ENCODE measurements at regions not wholly inside any gene's neighbourhood (a gene's known extent, or its start where the extent isn't known, plus 50 kb on each side); places are given as distances from the start of the nearest gene placed in this dataset.

DNA sequence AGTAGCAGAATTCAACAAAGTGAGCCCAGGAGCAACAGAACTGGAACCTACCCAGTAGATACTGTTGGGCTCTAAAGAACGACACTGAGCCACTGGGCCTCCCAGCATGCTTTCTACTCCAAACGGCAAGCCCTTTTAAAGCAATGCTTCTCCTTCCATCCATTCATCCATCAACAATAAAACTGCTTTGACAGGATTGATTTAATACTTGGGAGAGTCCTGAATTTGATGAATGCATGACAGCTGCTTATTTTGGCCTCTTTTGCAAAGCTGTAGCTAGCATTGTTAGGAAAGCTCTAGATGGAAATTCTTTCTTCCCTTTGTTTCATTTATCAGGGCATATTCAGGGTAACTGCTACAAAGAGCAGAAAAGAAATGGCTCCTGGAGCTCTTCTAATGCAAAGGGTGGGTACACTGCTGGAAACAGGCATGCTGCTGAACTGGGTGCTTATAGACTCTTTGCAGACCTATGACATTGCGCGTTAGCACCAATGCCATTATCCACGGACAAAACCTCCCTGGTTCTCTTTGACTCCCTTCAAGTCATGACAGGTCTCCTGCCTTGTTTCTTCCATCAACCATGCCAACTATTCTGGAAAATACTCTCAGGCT lies 138.4 kb upstream of the HNRNPA3 start:
- no peak overlapping the region for H3K27ac ChIP-seq (ENCODE audit: low read length)
- no peak overlapping the region for H3K4me2 ChIP-seq (ENCODE audit: low read length)
- DNase-seq (no peak), ATAC-seq (no peak)
- no peaks in the 10 kb centered on the region for H4K20me1 ChIP-seq (ENCODE audit: low read length)
- ChIA-PET CTCF (no interaction called here), POLR2A (ENCODE audit: unreplicated experiment) (no interaction called here)
- no peaks in the 10 kb centered on the region for H3K4me1 ChIP-seq (ENCODE audit: insufficient read depth, low read length)
- H3K9ac ChIP-seq (ENCODE audit: low read length): no peak overlapping the region
- no peaks in the 10 kb centered on the region for H3F3A ChIP-seq (ENCODE audit: low read length, unreplicated experiment)
- H3K79me2 ChIP-seq (ENCODE audit: low read length): no peaks in the 10 kb centered on the region
- 0 out of 2 replicates have a peak, but pooled peaks cover 3% of the 10 kb centered on the region for H3K9me2 ChIP-seq (replicated peaks; ENCODE audit: low read length)
- TF ChIP-seq EZH2 (IDR thresholded peaks at IDR 0.05; ENCODE audit: low read length, unreplicated experiment) (no peak), EZH2phosphoT487 (IDR thresholded peaks at IDR 0.05; ENCODE audit: borderline replicate concordance, low read length) (no peak)
- TF ChIP-seq, protein P1, sequence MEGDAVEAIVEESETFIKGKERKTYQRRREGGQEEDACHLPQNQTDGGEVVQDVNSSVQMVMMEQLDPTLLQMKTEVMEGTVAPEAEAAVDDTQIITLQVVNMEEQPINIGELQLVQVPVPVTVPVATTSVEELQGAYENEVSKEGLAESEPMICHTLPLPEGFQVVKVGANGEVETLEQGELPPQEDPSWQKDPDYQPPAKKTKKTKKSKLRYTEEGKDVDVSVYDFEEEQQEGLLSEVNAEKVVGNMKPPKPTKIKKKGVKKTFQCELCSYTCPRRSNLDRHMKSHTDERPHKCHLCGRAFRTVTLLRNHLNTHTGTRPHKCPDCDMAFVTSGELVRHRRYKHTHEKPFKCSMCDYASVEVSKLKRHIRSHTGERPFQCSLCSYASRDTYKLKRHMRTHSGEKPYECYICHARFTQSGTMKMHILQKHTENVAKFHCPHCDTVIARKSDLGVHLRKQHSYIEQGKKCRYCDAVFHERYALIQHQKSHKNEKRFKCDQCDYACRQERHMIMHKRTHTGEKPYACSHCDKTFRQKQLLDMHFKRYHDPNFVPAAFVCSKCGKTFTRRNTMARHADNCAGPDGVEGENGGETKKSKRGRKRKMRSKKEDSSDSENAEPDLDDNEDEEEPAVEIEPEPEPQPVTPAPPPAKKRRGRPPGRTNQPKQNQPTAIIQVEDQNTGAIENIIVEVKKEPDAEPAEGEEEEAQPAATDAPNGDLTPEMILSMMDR (conservative IDR thresholded peaks at IDR 0.05; ENCODE audit: low read depth, low read length): no peak
- BruUV-seq (replicated peaks): no TSS peak
- no peak overlapping the region for H2AFZ ChIP-seq (ENCODE audit: low read length)
- intact Hi-C loops (cut with micrococcal nuclease): no loop called here
- peaks cover 8% of the 10 kb centered on the region; the same call in 1 of the 2 replicates for H3K27me3 ChIP-seq (ENCODE audit: low read length)
- H3K9me3 ChIP-seq (ENCODE audit: low read length): no peaks in the 10 kb centered on the region
- H3K36me3 ChIP-seq (ENCODE audit: low read depth, low read length): no peaks in the 10 kb centered on the region
- H3K4me3 ChIP-seq (ENCODE audit: low read length): no peak overlapping the region

DNA sequence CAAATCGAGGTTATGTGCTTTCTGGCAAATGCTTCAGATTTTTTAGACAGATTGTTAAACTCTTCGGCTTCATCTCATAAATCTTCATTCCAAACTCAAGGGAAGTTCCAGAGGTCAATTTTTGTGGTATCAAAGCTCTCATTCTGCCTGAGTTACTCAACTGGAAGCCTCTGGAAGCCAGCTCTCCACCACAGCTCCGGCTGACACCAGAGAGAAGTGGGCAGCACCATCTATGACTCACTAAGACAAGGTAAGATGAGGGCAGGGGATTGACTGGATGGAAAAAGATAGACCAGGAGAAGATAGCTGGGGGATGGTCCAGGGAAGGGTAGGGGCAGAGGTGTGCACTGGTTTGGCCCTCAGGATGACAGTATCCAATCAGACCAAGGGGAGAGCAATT lies 137.3 kb upstream of the HNRNPA3 start:
- ATAC-seq: no peak
- no peaks in the 10 kb centered on the region for H3F3A ChIP-seq (ENCODE audit: low read length, unreplicated experiment)

More for the DNA sequence above, 137.3 kb upstream of the HNRNPA3 start:
- Histone ChIP-seq H4K20me1 (ENCODE audit: low read length) (no peaks in the 10 kb centered on the region), H3K4me2 (ENCODE audit: low read length) (no peak overlapping the region), H3K79me2 (ENCODE audit: low read length) (no peaks in the 10 kb centered on the region), H3K27me3 (ENCODE audit: low read length) (peaks cover 6% of the 10 kb centered on the region; the same call in 1 of the 2 replicates), H3K4me3 (ENCODE audit: low read length) (no peak overlapping the region), H3K36me3 (ENCODE audit: low read depth, low read length) (no peaks in the 10 kb centered on the region), H2AFZ (ENCODE audit: low read length) (no peak overlapping the region), H3K9ac (ENCODE audit: low read length) (no peak overlapping the region), H3K9me3 (ENCODE audit: low read length) (no peaks in the 10 kb centered on the region), H3K9me2 (replicated peaks; ENCODE audit: low read length) (0 out of 2 replicates have a peak, but pooled peaks cover 3% of the 10 kb centered on the region), H3K4me1 (ENCODE audit: insufficient read depth, low read length) (no peaks in the 10 kb centered on the region), H3K27ac (ENCODE audit: low read length) (no peak overlapping the region)
- DNase-seq: no peak
- no TSS peak for BruUV-seq (replicated peaks)
- POLR2A ChIA-PET (ENCODE audit: unreplicated experiment): no interaction called here
- intact Hi-C loops (cut with micrococcal nuclease): no loop called here
- CTCF ChIA-PET: no interaction called here
- TF ChIP-seq EZH2 (IDR thresholded peaks at IDR 0.05; ENCODE audit: low read length, unreplicated experiment) (no peak), EZH2phosphoT487 (IDR thresholded peaks at IDR 0.05; ENCODE audit: borderline replicate concordance, low read length) (no peak)
- TF ChIP-seq, protein P1 (conservative IDR thresholded peaks at IDR 0.05; ENCODE audit: low read depth, low read length): no peak
